ENCODE measurements at regions not wholly inside any gene's neighbourhood (a gene's known extent, or its start where the extent isn't known, plus 50 kb on each side); places are given as distances from the start of the nearest gene placed in this dataset.

- no peaks in the 10 kb centered on the region for H4K20me1 ChIP-seq (ENCODE audit: insufficient read depth)
- 0% methylated on average over 2 of the region's 2 CpGs for WGBS (ENCODE audit: low lambda C conversion rate)
- H2AFZ ChIP-seq (ENCODE audit: low read depth): no peak overlapping the region
- no peaks in the 10 kb centered on the region for H3K79me2 ChIP-seq (ENCODE audit: insufficient read depth)
- ChIA-PET CTCF (no interaction called here), POLR2A (no interaction called here)
- H3K27ac ChIP-seq (ENCODE audit: low read depth in 2 of 2, low read length in 1 of 2): no peak overlapping the region
- no peaks in the 10 kb centered on the region for H3K9me3 ChIP-seq
- no peak overlapping the region for H3K4me2 ChIP-seq
- no peaks in the 10 kb centered on the region for H3K36me3 ChIP-seq (replicated peaks in 1 of 2; ENCODE audit: control insufficient read depth in 1 of 2, insufficient read depth in 2 of 2, low read length in 1 of 2)
- TF ChIP-seq NRF1 (IDR thresholded peaks at IDR 0.05; ENCODE audit: low read depth, low read length) (no peak), RFX5 (IDR thresholded peaks at IDR 0.05; ENCODE audit: low read length) (no peak), EP300 (IDR thresholded peaks at IDR 0.05; ENCODE audit: borderline replicate concordance in 1 of 2, low read depth in 1 of 2, low read length in 1 of 2) (no peak), ELF1 (IDR thresholded peaks at IDR 0.05) (no peak), REST (IDR thresholded peaks at IDR 0.05; ENCODE audit: low read depth, low read length) (no peak), TCF12 (IDR thresholded peaks at IDR 0.05) (no peak), GATA2 (CRISPR knock-in tag; IDR thresholded peaks at IDR 0.05) (no peak), CHD2 (IDR thresholded peaks at IDR 0.05; ENCODE audit: low read length, partially characterized antibody) (no peak), EZH2phosphoT487 (IDR thresholded peaks at IDR 0.05; ENCODE audit: borderline replicate concordance, low read depth) (no peak), RCOR1 (IDR thresholded peaks at IDR 0.05; ENCODE audit: low read length) (no peak)
- no peaks in the 10 kb centered on the region for H3K9me2 ChIP-seq
- no peaks in the 10 kb centered on the region for H3F3A ChIP-seq (replicated peaks; ENCODE audit: insufficient read depth)
- no peaks in the 10 kb centered on the region; a peak in 1 of 4 replicates for H3K4me1 ChIP-seq (ENCODE audit: control insufficient read depth in 1 of 2, insufficient read depth in 2 of 2, low read depth in 1 of 2, low read length in 1 of 2)
- no peak overlapping the region for H3K9ac ChIP-seq
- no peak overlapping the region for H3K4me3 ChIP-seq (ENCODE audit: low read depth in 2 of 2, low read length in 1 of 2)
- H3K27me3 ChIP-seq (ENCODE audit: insufficient read depth): no peaks in the 10 kb centered on the region
- DNase-seq: no peak
Measured at GRCh38 chr18:1408376-1408775, 503.7 kb downstream of the ADCYAP1 start.

GRCh38 chr18:1412655-1413322 lies 508.1 kb downstream of the ADCYAP1 start:
- Histone ChIP-seq H3K4me2 (no peak overlapping the region), H3K27ac (ENCODE audit: low read depth in 2 of 2, low read length in 1 of 2) (no peak overlapping the region), H3K9me2 (no peaks in the 10 kb centered on the region), H3K9ac (no peak overlapping the region), H3K4me1 (ENCODE audit: control insufficient read depth in 1 of 2, insufficient read depth in 2 of 2, low read depth in 1 of 2, low read length in 1 of 2) (no peaks in the 10 kb centered on the region; a peak in 1 of 4 replicates), H3K27me3 (ENCODE audit: insufficient read depth) (no peaks in the 10 kb centered on the region), H3F3A (replicated peaks; ENCODE audit: insufficient read depth) (no peaks in the 10 kb centered on the region), H3K79me2 (ENCODE audit: insufficient read depth) (no peaks in the 10 kb centered on the region), H4K20me1 (ENCODE audit: insufficient read depth) (no peaks in the 10 kb centered on the region), H3K4me3 (ENCODE audit: low read depth in 2 of 2, low read length in 1 of 2) (no peak overlapping the region), H3K36me3 (replicated peaks in 1 of 2; ENCODE audit: control insufficient read depth in 1 of 2, insufficient read depth in 2 of 2, low read length in 1 of 2) (no peaks in the 10 kb centered on the region), H2AFZ (ENCODE audit: low read depth) (no peak overlapping the region), H3K9me3 (no peaks in the 10 kb centered on the region)
- WGBS (ENCODE audit: low lambda C conversion rate): 8% methylated on average over 2 of the region's 2 CpGs
- POLR2A ChIA-PET: no interaction called here
- CTCF ChIA-PET: no interaction called here
- no peak for DNase-seq
- TF ChIP-seq CTCF (IDR thresholded peaks at IDR 0.05) (no peak), ELF1 (IDR thresholded peaks at IDR 0.05) (no peak), NFIC (IDR thresholded peaks at IDR 0.05; ENCODE audit: borderline replicate concordance) (no peak), RAD21 (IDR thresholded peaks at IDR 0.05; ENCODE audit: low read length) (no peak), JUND (IDR thresholded peaks at IDR 0.05) (no peak), CHD2 (IDR thresholded peaks at IDR 0.05; ENCODE audit: low read length, partially characterized antibody) (no peak), TCF12 (IDR thresholded peaks at IDR 0.05) (no peak), NRF1 (IDR thresholded peaks at IDR 0.05; ENCODE audit: low read depth, low read length) (no peak), MXI1 (IDR thresholded peaks at IDR 0.05; ENCODE audit: low read depth, low read length) (no peak)
- TF ChIP-seq, protein P1, sequence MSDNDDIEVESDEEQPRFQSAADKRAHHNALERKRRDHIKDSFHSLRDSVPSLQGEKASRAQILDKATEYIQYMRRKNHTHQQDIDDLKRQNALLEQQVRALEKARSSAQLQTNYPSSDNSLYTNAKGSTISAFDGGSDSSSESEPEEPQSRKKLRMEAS (IDR thresholded peaks at IDR 0.05; ENCODE audit: low read depth): no peak

All from SK-N-SH (cell line).